ENCODE measurements at regions not wholly inside any gene's neighbourhood (a gene's known extent, or its start where the extent isn't known, plus 50 kb on each side); places are given as distances from the start of the nearest gene placed in this dataset.
"Not testable (repeated sequence)": the region's sequence is repeated elsewhere in the genome, so short reads cannot be mapped to it uniquely, and the experiment has no call there.

DNA sequence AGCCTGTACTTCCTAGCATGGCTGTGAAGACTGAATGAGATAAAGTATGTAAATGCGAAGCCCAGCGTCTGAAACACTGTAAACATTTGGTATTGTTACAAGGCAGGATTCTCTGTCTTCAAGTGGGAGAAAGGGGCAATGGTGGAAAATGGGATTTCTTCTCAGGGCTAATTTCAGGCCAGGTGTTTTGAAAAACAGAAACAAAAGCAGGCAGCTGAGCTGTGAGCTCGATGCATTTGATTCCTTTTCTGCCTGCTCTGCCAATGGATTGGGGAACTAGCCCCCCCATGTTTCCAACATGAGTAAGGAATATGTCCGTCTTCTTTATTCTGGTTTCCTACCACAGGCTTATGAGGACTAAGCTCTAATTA is 732.1 kb upstream of the AUTS2 start:
- no peak overlapping the region for H4K5ac ChIP-seq (ENCODE audit: low read depth, low read length)
- H4K91ac ChIP-seq (ENCODE audit: insufficient read depth, low read depth, low read length), result no peak overlapping the region
- peaks cover 5% of the 10 kb centered on the region for H3K9me3 ChIP-seq (ENCODE audit: control insufficient read depth, insufficient read depth, low read length)
- ATAC-seq (ENCODE audit: low read depth) (no peak), DNase-seq (no peak)
- H4K20me1 ChIP-seq (ENCODE audit: insufficient read depth, low read length), result no peaks in the 10 kb centered on the region
- no peak overlapping the region for H2BK120ac ChIP-seq (ENCODE audit: low read depth, low read length)
- H2BK20ac ChIP-seq (ENCODE audit: low read depth, low read length), result no peak overlapping the region
- in situ Hi-C loops (cut with MboI; ENCODE audit: low sequenced_read_pairs) (no loop called here), intact Hi-C loops (cut with micrococcal nuclease) (no loop called here), dilution Hi-C loops (cut with HindIII; ENCODE audit: low sequenced_read_pairs, unreplicated experiment) (no loop called here)
- TF ChIP-seq RAD21 (IDR thresholded peaks at IDR 0.05; ENCODE audit: low read length) (no peak), MAFK (IDR thresholded peaks at IDR 0.05; ENCODE audit: low read depth, low read length) (no peak), CHD1 (IDR thresholded peaks at IDR 0.05; ENCODE audit: low read depth, low read length) (no peak), MAZ (IDR thresholded peaks at IDR 0.05; ENCODE audit: borderline replicate concordance, low read depth, low read length) (no peak)
- TF ChIP-seq, protein P1, sequence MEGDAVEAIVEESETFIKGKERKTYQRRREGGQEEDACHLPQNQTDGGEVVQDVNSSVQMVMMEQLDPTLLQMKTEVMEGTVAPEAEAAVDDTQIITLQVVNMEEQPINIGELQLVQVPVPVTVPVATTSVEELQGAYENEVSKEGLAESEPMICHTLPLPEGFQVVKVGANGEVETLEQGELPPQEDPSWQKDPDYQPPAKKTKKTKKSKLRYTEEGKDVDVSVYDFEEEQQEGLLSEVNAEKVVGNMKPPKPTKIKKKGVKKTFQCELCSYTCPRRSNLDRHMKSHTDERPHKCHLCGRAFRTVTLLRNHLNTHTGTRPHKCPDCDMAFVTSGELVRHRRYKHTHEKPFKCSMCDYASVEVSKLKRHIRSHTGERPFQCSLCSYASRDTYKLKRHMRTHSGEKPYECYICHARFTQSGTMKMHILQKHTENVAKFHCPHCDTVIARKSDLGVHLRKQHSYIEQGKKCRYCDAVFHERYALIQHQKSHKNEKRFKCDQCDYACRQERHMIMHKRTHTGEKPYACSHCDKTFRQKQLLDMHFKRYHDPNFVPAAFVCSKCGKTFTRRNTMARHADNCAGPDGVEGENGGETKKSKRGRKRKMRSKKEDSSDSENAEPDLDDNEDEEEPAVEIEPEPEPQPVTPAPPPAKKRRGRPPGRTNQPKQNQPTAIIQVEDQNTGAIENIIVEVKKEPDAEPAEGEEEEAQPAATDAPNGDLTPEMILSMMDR (conservative IDR thresholded peaks at IDR 0.05; ENCODE audit: low read depth, low read length), result no peak
- TF ChIP-seq, protein P2, sequence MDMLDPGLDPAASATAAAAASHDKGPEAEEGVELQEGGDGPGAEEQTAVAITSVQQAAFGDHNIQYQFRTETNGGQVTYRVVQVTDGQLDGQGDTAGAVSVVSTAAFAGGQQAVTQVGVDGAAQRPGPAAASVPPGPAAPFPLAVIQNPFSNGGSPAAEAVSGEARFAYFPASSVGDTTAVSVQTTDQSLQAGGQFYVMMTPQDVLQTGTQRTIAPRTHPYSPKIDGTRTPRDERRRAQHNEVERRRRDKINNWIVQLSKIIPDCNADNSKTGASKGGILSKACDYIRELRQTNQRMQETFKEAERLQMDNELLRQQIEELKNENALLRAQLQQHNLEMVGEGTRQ (IDR thresholded peaks at IDR 0.05; ENCODE audit: low read depth, low read length), result no peak
- H3K4me3 ChIP-seq (ENCODE audit: insufficient read depth, low read depth, low read length), result no peak overlapping the region
- BruUV-seq (replicated peaks), result no TSS peak
- no peak overlapping the region for H3K4me2 ChIP-seq (ENCODE audit: low read depth, low read length)
- 29% methylated on average over 2 of the region's 4 CpGs; no CpG with 5 or more reads in 1 of the 2 experiments for WGBS, 2 experiments (ENCODE audit: extremely low coverage in 2 of 2, insufficient read length in 1 of 2)
- H3K18ac ChIP-seq (ENCODE audit: low read depth, low read length), result no peak overlapping the region
- H3K4me1 ChIP-seq (ENCODE audit: control insufficient read depth, insufficient read depth, low read length), result no peaks in the 10 kb centered on the region
- H2AK9ac ChIP-seq (replicated peaks; ENCODE audit: low read depth, low read length, poor library complexity), result no peak overlapping the region
- ChIA-PET CTCF (no interaction called here), POLR2A (ENCODE audit: unreplicated experiment) (no interaction called here)
- H3K9me1 ChIP-seq (ENCODE audit: insufficient read depth, low read length), result no peaks in the 10 kb centered on the region
- no peak overlapping the region for H2AK5ac ChIP-seq (ENCODE audit: low read depth, low read length)
- no peak overlapping the region for H3K56ac ChIP-seq (ENCODE audit: extremely low read depth, insufficient read depth, low read length)
- H3K79me1 ChIP-seq (ENCODE audit: low read depth in 1 of 2, low read length in 2 of 2), result no peaks in the 10 kb centered on the region
- H3K23ac ChIP-seq (ENCODE audit: low read depth, low read length), result no peak overlapping the region
- no peak overlapping the region for H3K9ac ChIP-seq (ENCODE audit: low read depth, low read length)
- no peak overlapping the region for H2BK5ac ChIP-seq (ENCODE audit: low read depth, low read length, poor library complexity, severe bottlenecking)
- no peak overlapping the region for H2AFZ ChIP-seq (replicated peaks; ENCODE audit: low read length, poor library complexity)
- no peaks in the 10 kb centered on the region for H3K27me3 ChIP-seq (ENCODE audit: control insufficient read depth, insufficient read depth, low read length)
- no peak overlapping the region for H3K27ac ChIP-seq (ENCODE audit: insufficient read depth, low read length)
- H3K4ac ChIP-seq (ENCODE audit: low read depth, low read length), result no peak overlapping the region
- H4K8ac ChIP-seq (ENCODE audit: low read depth in 2 of 2, low read length in 2 of 2), result no peak overlapping the region
- no peak overlapping the region for H2BK15ac ChIP-seq (ENCODE audit: low read depth, low read length)
- no peak overlapping the region for H3K14ac ChIP-seq (replicated peaks; ENCODE audit: low read depth, low read length)
- H3K36me3 ChIP-seq (ENCODE audit: control insufficient read depth, insufficient read depth, low read length), result no peaks in the 10 kb centered on the region

DNA sequence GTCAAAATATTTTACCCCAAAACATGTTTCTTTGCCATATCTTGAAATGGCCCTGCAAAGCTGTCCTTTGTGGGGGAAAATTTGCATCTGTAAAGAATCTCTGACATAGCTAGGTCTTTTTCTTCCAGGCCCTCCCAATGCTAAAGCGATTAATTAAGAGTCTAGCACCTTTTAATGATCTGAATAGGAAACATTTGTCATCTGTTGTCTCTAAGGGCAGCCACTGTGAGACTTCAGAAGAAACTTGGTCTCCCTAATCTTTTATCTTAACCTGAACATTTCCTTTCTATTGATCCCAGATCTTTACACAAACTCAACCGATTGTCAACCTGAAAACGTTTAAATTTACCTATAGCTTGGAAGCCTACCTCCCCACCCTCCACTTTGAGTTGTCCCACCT is 731.6 kb upstream of the AUTS2 start:
- dilution Hi-C loops (cut with HindIII; ENCODE audit: low sequenced_read_pairs, unreplicated experiment); ATAC-seq (ENCODE audit: low read depth); H3K79me1 ChIP-seq (ENCODE audit: low read depth in 1 of 2, low read length in 2 of 2); H3K27me3 ChIP-seq (ENCODE audit: control insufficient read depth, insufficient read depth, low read length); H4K91ac ChIP-seq (ENCODE audit: insufficient read depth, low read depth, low read length); H3K9ac ChIP-seq (ENCODE audit: low read depth, low read length); H2BK20ac ChIP-seq (ENCODE audit: low read depth, low read length); DNase-seq; POLR2A ChIA-PET (ENCODE audit: unreplicated experiment); H3K4me1 ChIP-seq (ENCODE audit: control insufficient read depth, insufficient read depth, low read length); H3K18ac ChIP-seq (ENCODE audit: low read depth, low read length); H2BK15ac ChIP-seq (ENCODE audit: low read depth, low read length); CTCF ChIA-PET; H4K20me1 ChIP-seq (ENCODE audit: insufficient read depth, low read length); H3K4ac ChIP-seq (ENCODE audit: low read depth, low read length); H3K9me3 ChIP-seq (ENCODE audit: control insufficient read depth, insufficient read depth, low read length); H4K8ac ChIP-seq (ENCODE audit: low read depth in 2 of 2, low read length in 2 of 2); H2AK9ac ChIP-seq (replicated peaks; ENCODE audit: low read depth, low read length, poor library complexity); H3K27ac ChIP-seq (ENCODE audit: insufficient read depth, low read length); H2AK5ac ChIP-seq (ENCODE audit: low read depth, low read length); H3K9me1 ChIP-seq (ENCODE audit: insufficient read depth, low read length); H3K23ac ChIP-seq (ENCODE audit: low read depth, low read length); intact Hi-C loops (cut with micrococcal nuclease); H2BK120ac ChIP-seq (ENCODE audit: low read depth, low read length); BruUV-seq (replicated peaks); in situ Hi-C loops (cut with MboI; ENCODE audit: low sequenced_read_pairs); H2AFZ ChIP-seq (replicated peaks; ENCODE audit: low read length, poor library complexity); H2BK5ac ChIP-seq (ENCODE audit: low read depth, low read length, poor library complexity, severe bottlenecking); H3K4me2 ChIP-seq (ENCODE audit: low read depth, low read length); H3K14ac ChIP-seq (replicated peaks; ENCODE audit: low read depth, low read length); H3K36me3 ChIP-seq (ENCODE audit: control insufficient read depth, insufficient read depth, low read length); H3K4me3 ChIP-seq (ENCODE audit: insufficient read depth, low read depth, low read length); H3K56ac ChIP-seq (ENCODE audit: extremely low read depth, insufficient read depth, low read length); H4K5ac ChIP-seq (ENCODE audit: low read depth, low read length): not testable (repeated sequence)
- WGBS, 2 experiments (ENCODE audit: extremely low coverage in 2 of 2, insufficient read length in 1 of 2), result no CpG with 5 or more reads among the region's 3 CpGs

All from IMR-90 (cell line).